ENCODE measurements at regions not wholly inside any gene's neighbourhood (a gene's known extent, or its start where the extent isn't known, plus 50 kb on each side); places are given as distances from the start of the nearest gene placed in this dataset.
A peak's percentile ranks its signal among the peaks of the same experiment; 100 is the strongest.

GRCh38 chr17:74098136-74099024 is 105.1 kb upstream of the RPL38 start:
- DNase-seq, result no peak

GRCh38 chr17:74099442-74100340 is 103.8 kb upstream of the RPL38 start:
- no peak for DNase-seq

- no peak for DNase-seq
These were observed 98.6 kb upstream of the RPL38 start for GRCh38 chr17:74104921-74105320.

- no peak for DNase-seq
These were observed 96.4 kb upstream of the RPL38 start for GRCh38 chr17:74107107-74107506.

- DNase-seq, result no peak
These were observed 95.3 kb upstream of the RPL38 start for GRCh38 chr17:74108126-74108705.

GRCh38 chr17:74110467-74110866 is 93.0 kb upstream of the RPL38 start:
- no peak for DNase-seq

GRCh38 chr17:74113326-74113725 is 90.2 kb upstream of the RPL38 start:
- no peak for DNase-seq

GRCh38 chr17:74113952-74114351 is 89.5 kb upstream of the RPL38 start:
- DNase-seq, result no peak

GRCh38 chr17:74114881-74115470 is 88.5 kb upstream of the RPL38 start:
- DNase-seq, result no peak

- no peak for DNase-seq
These were observed 87.9 kb upstream of the RPL38 start for GRCh38 chr17:74115586-74115985.

GRCh38 chr17:74116087-74116717 is 87.3 kb upstream of the RPL38 start:
- DNase-seq, result peak; percentile 84

GRCh38 chr17:74117087-74117698 is 86.3 kb upstream of the RPL38 start:
- no peak for DNase-seq

- no peak for DNase-seq
These were observed 85.5 kb upstream of the RPL38 start for GRCh38 chr17:74117999-74118421.

GRCh38 chr17:74118504-74118903 is 85.0 kb upstream of the RPL38 start:
- DNase-seq, result no peak

GRCh38 chr17:74119049-74119580 is 84.4 kb upstream of the RPL38 start:
- DNase-seq, result no peak

GRCh38 chr17:74119965-74120364 is 83.5 kb upstream of the RPL38 start:
- DNase-seq, result no peak

- no peak for DNase-seq
These were observed 80.1 kb upstream of the RPL38 start for GRCh38 chr17:74123350-74123749.

- DNase-seq, result no peak
These were observed 79.5 kb upstream of the RPL38 start for GRCh38 chr17:74123866-74124444.

- no peak for DNase-seq
These were observed 78.3 kb upstream of the RPL38 start for GRCh38 chr17:74125156-74125555.

GRCh38 chr17:74126179-74126900 is 77.1 kb upstream of the RPL38 start:
- no peak for DNase-seq

GRCh38 chr17:74126959-74127358 is 76.5 kb upstream of the RPL38 start:
- DNase-seq, result no peak

Measured in NCI-H2227 treated with DMSO at 0.1 percent for 48 hours (cell line).